ENCODE measurements at regions not wholly inside any gene's neighbourhood (a gene's known extent, or its start where the extent isn't known, plus 50 kb on each side); places are given as distances from the start of the nearest gene placed in this dataset.

- TF ChIP-seq CTCF (IDR thresholded peaks at IDR 0.05) (no peak), POLR2AphosphoS5 (IDR thresholded peaks at IDR 0.05; ENCODE audit: low read depth, low read length) (no peak), SIN3A (IDR thresholded peaks at IDR 0.05; ENCODE audit: borderline replicate concordance, insufficient read depth, low read depth, low read length) (no peak)
These were observed 1522.5 kb downstream of the ARAP2 start for GRCh38 chr4:34721835-34722234.

Measured in Panc1 (cell line).